HepG2 (cell line): ENCODE measurements at regions not wholly inside any gene's neighbourhood (a gene's known extent, or its start where the extent isn't known, plus 50 kb on each side); places are given as distances from the start of the nearest gene placed in this dataset.

Experiments used
- ATAC-seq: fragments of 200-7000 bp; cut with Tn5 transposase; 3 replicates; pipeline ENCODE4 v1.9.1; 2020; ENCODE audit warnings: mild to moderate bottlenecking, moderate library complexity
- BruUV-seq: library from RNA; stranded (reverse); fragments of 400-500 nt; replicated peaks from 2 replicates; lab custom pipeline; 2021; lab: Mats Ljungman, UMichigan
- CTCF ChIA-PET: fragments of 300-600 bp; formaldehyde crosslinking; extraction: SDS; loops from one replicate; lab custom pipeline; 2021; ENCODE audit warnings: low total read pairs, inconsistent platforms, low intra/inter-chr PET ratio; lab: Yijun Ruan, JAX
- POLR2A ChIA-PET: fragments of 350-600 bp; sonication (Branson Sonifier 250); formaldehyde crosslinking; loops from one replicate; lab custom pipeline; 2020; ENCODE audit warnings: antibody characterized with exemption, inconsistent platforms; lab: Yijun Ruan, JAX
- DNase-seq: peaks from one replicate; pipeline ENCODE4 v3.0.0-alpha.2; 2015; ENCODE audit warnings: low spot score
- FAIRE-seq: peaks from 3 replicates; lab custom pipeline; 2011; peaks lifted over from hg19 to GRCh38; lab: Jason Lieb, UNC
- H2AFZ ChIP-seq: one replicate; pipeline ENCODE4 v1.6.1; 2011; ENCODE audit warnings: low read length, inconsistent platforms
- H3K27ac ChIP-seq: fragments of 300-600 bp; 3 replicates; pipeline ENCODE4 v1.8.0; 2011; ENCODE audit warnings: mixed run types, mild to moderate bottlenecking, mixed read lengths, low read length, inconsistent platforms; ENCODE audit not compliant: insufficient read depth; ENCODE audit errors: extremely low read length
- H3K27me3 ChIP-seq, 2 experiments: fragments of 200-600 bp in 1 of 2; 2 replicates in 1 of 2; 3 replicates in 1 of 2; pipeline versions ENCODE4 v1.6.0 to v1.8.0; 2011; ENCODE audit warnings: low read length in 2 of 2, mild to moderate bottlenecking in 2 of 2, moderate library complexity in 2 of 2, inconsistent platforms in 1 of 2; ENCODE audit not compliant: insufficient read depth in 2 of 2, control insufficient read depth in 1 of 2
- H3K36me3 ChIP-seq, 2 experiments: fragments of 200-600 bp in 1 of 2; replicated peaks in 1 of 2; 2 replicates in 1 of 2; 3 replicates in 1 of 2; pipeline versions ENCODE4 v1.5.1 to v1.8.0; 2011; ENCODE audit warnings: low read length in 2 of 2, inconsistent platforms in 1 of 2; ENCODE audit not compliant: insufficient read depth in 2 of 2, control insufficient read depth in 1 of 2
- H3K4me1 ChIP-seq: 2 replicates; pipeline ENCODE4 v1.5.1; 2012; ENCODE audit warnings: low read length, inconsistent platforms; ENCODE audit not compliant: insufficient read depth
- H3K4me2 ChIP-seq: 2 replicates; pipeline ENCODE4 v1.6.0; 2011; ENCODE audit warnings: low read depth, low read length, inconsistent platforms
- H3K4me3 ChIP-seq, 3 experiments: fragments of 200-600 bp in 1 of 3; sonication (generic), shearing (Covaris generic) in 1 of 3; replicated peaks in 1 of 3; 2 replicates each; pipeline ENCODE4 v1.5.1; 2011 to 2016; ENCODE audit warnings: low read length in 3 of 3, inconsistent platforms in 2 of 3, low read depth in 2 of 3, mild to moderate bottlenecking in 2 of 3, control low read depth in 1 of 3, mixed read lengths in 1 of 3; ENCODE audit not compliant: insufficient read depth in 1 of 3
- H3K79me2 ChIP-seq: one replicate; pipeline ENCODE4 v1.6.1; 2011; ENCODE audit warnings: low read length, inconsistent platforms; ENCODE audit not compliant: insufficient read depth
- H3K9ac ChIP-seq: 2 replicates; pipeline ENCODE4 v1.6.0; 2011; ENCODE audit warnings: mild to moderate bottlenecking, low read depth, low read length, inconsistent platforms; ENCODE audit not compliant: insufficient read depth
- H3K9me3 ChIP-seq: 2 replicates; pipeline ENCODE4 v1.5.1; 2012; ENCODE audit warnings: mild to moderate bottlenecking, low read length
- H4K20me1 ChIP-seq: 2 replicates; pipeline ENCODE4 v1.6.0; 2011; ENCODE audit warnings: inconsistent platforms, mild to moderate bottlenecking, low read length, moderate library complexity; ENCODE audit not compliant: insufficient read depth
- EP300 ChIP-seq, 3 experiments: sonication (generic) in 1 of 3; formaldehyde crosslinking in 1 of 3; IDR thresholded peaks; 2 replicates each; pipeline versions ENCODE4 v1.5.1 to v1.6.1; 2011 to 2020; ENCODE audit warnings: low read depth in 2 of 3, low read length in 2 of 3, borderline replicate concordance in 1 of 3, improper control_type of control experiment in 1 of 3, mild to moderate bottlenecking in 1 of 3, missing genetic modification reagents in 1 of 3, moderate library complexity in 1 of 3
- GATAD1 ChIP-seq: IDR thresholded peaks from 2 replicates; pipeline ENCODE4 v1.6.1; 2016; ENCODE audit warnings: missing genetic modification reagents, missing compliant biosample characterization
- RBAK ChIP-seq: sonication (generic); formaldehyde crosslinking; IDR thresholded peaks from 2 replicates; pipeline ENCODE4 v1.5.1; 2020; ENCODE audit warnings: mild to moderate bottlenecking, missing genetic modification reagents
- SRF ChIP-seq: IDR thresholded peaks from 2 replicates; pipeline ENCODE4 v1.6.1; 2011; ENCODE audit warnings: mild to moderate bottlenecking, low read depth, low read length, moderate library complexity
- ZC3H13 ChIP-seq: sonication (generic); formaldehyde crosslinking; IDR thresholded peaks from 2 replicates; pipeline ENCODE4 v1.8.1; 2023; ENCODE audit warnings: mild to moderate bottlenecking, missing genetic modification reagents, moderate library complexity
- ZNF12 ChIP-seq: sonication (generic); formaldehyde crosslinking; IDR thresholded peaks from 2 replicates; pipeline ENCODE4 v1.5.0; 2020; ENCODE audit warnings: missing genetic modification reagents
- ZNF24 ChIP-seq: fragments of 450-650 bp; IDR thresholded peaks from 2 replicates; pipeline ENCODE4 v1.6.1; 2017; ENCODE audit warnings: antibody characterized with exemption, mild to moderate bottlenecking
- ZNF256 ChIP-seq: sonication (generic); formaldehyde crosslinking; conservative IDR thresholded peaks from 2 replicates; pipeline ENCODE4 v1.4.0; 2020; ENCODE audit warnings: missing genetic modification reagents
- ZNF441 ChIP-seq: sonication (generic); formaldehyde crosslinking; IDR thresholded peaks from 2 replicates; pipeline ENCODE4 v1.7.0; 2021; ENCODE audit warnings: missing genetic modification reagents, borderline replicate concordance
- ZNF562 ChIP-seq: sonication (generic); formaldehyde crosslinking; IDR thresholded peaks from 2 replicates; pipeline ENCODE4 v1.8.0; 2022; ENCODE audit warnings: missing genetic modification reagents, borderline replicate concordance
- ZNF788 ChIP-seq: sonication (generic); formaldehyde crosslinking; IDR thresholded peaks from 2 replicates; pipeline ENCODE4 v1.5.0; 2020; ENCODE audit warnings: mild to moderate bottlenecking, missing genetic modification reagents, borderline replicate concordance
- WGBS: methylation state at CpG from one replicate; pipeline ENCODE4 v1.1.6; 2017; ENCODE audit warnings: low lambda C conversion rate; 5-methylcytosine and 5-hydroxymethylcytosine counted together
- in situ Hi-C: cut with HindIII; loops from 2 replicates; pipeline ENCODE4 v1.10.0; 2017; ENCODE audit warnings: low pct_unique_long_range_greater_than_20kb; ENCODE audit not compliant: extremely low pct_ligation_motif_present
- intact Hi-C: fragments of 100-400 bp; cut with micrococcal nuclease; formaldehyde crosslinking; loops from one replicate; pipeline ENCODE4 v1.10.0; 2022; ENCODE audit not compliant: unreplicated experiment
- TF ChIP-seq, protein P1 (sequence below): sonication (generic); formaldehyde crosslinking; IDR thresholded peaks from 2 replicates; pipeline ENCODE4 v1.4.0; 2020; ENCODE audit warnings: missing genetic modification reagents, borderline replicate concordance
- TF ChIP-seq, protein P2 (sequence below): sonication (generic); formaldehyde crosslinking; IDR thresholded peaks from 2 replicates; pipeline ENCODE4 v1.4.0; 2020; ENCODE audit warnings: mild to moderate bottlenecking, missing genetic modification reagents
- TF ChIP-seq, protein P3 (sequence below): sonication (generic); formaldehyde crosslinking; IDR thresholded peaks from 2 replicates; pipeline ENCODE4 v1.9.0; 2022; ENCODE audit warnings: missing genetic modification reagents, mild to moderate bottlenecking, borderline replicate concordance
- TF ChIP-seq, protein P4 (sequence below): sonication (generic); formaldehyde crosslinking; IDR thresholded peaks from 2 replicates; pipeline ENCODE4 v1.4.0; 2020; ENCODE audit warnings: missing genetic modification reagents; ENCODE audit errors: not compliant biosample characterization

DNA sequence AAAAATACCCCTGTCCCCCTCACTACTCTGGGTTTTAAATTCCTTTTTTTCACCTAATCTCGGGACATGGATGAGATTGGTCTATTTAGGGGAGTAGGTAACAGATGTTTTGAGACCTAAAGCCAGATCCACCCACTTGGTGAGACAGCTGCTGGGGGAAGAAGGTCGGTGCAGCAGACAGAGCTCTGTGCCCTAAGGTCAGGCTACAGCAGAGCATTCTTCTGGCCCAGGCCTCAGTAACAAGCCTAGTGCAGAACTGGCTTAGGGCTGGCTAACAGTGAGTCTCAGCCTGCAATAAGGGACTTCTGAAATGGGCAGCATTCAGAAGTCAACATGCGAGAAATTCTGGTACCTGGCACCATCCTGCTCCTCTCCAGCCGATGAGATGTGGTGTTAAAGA is 444.9 kb upstream of the KIRREL3 start (continued):
- TF ChIP-seq, protein P1, sequence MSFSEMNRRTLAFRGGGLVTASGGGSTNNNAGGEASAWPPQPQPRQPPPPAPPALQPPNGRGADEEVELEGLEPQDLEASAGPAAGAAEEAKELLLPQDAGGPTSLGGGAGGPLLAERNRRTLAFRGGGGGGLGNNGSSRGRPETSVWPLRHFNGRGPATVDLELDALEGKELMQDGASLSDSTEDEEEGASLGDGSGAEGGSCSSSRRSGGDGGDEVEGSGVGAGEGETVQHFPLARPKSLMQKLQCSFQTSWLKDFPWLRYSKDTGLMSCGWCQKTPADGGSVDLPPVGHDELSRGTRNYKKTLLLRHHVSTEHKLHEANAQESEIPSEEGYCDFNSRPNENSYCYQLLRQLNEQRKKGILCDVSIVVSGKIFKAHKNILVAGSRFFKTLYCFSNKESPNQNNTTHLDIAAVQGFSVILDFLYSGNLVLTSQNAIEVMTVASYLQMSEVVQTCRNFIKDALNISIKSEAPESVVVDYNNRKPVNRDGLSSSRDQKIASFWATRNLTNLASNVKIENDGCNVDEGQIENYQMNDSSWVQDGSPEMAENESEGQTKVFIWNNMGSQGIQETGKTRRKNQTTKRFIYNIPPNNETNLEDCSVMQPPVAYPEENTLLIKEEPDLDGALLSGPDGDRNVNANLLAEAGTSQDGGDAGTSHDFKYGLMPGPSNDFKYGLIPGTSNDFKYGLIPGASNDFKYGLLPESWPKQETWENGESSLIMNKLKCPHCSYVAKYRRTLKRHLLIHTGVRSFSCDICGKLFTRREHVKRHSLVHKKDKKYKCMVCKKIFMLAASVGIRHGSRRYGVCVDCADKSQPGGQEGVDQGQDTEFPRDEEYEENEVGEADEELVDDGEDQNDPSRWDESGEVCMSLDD (CRISPR knock-in tag): no peak

DNA sequence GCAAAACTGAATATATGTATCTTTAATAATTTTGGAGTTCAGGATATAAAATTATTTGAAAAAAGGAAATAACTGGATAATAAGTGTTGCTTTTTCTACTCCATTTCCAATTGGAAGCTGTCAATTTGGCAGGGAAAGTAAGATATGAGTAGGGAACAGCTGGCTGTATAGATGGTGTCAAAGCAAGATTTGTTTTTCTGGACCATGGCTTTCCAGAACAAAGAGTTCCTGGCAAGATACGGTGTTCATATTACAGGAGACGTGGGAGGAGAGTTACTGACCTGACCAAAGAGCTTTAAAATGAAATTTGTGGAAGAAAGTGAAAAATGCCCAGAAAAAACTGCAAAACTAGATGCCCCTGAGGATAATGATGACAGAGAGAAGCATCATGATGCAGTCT is 442.7 kb upstream of the KIRREL3 start:
- FAIRE-seq: no peak

More for the DNA sequence above, 442.7 kb upstream of the KIRREL3 start:
- H3K4me2 ChIP-seq: no peak overlapping the region
- no peaks in the 10 kb centered on the region for H3K27me3 ChIP-seq
- POLR2A ChIA-PET: no interaction called here
- no peak for ATAC-seq
- H3K27ac ChIP-seq: no peak overlapping the region
- H3K79me2 ChIP-seq: no peaks in the 10 kb centered on the region
- H3K9me3 ChIP-seq: no peaks in the 10 kb centered on the region; the same call in 1 of the 2 replicates
- 2% methylated on average over 2 of the region's 2 CpGs for WGBS
- no peak overlapping the region for H3K4me3 ChIP-seq
- no peaks in the 10 kb centered on the region for H4K20me1 ChIP-seq
- H3K9ac ChIP-seq: no peak overlapping the region
- no peak for DNase-seq
- intact Hi-C loops: no loop called here
- TF ChIP-seq, protein P2, sequence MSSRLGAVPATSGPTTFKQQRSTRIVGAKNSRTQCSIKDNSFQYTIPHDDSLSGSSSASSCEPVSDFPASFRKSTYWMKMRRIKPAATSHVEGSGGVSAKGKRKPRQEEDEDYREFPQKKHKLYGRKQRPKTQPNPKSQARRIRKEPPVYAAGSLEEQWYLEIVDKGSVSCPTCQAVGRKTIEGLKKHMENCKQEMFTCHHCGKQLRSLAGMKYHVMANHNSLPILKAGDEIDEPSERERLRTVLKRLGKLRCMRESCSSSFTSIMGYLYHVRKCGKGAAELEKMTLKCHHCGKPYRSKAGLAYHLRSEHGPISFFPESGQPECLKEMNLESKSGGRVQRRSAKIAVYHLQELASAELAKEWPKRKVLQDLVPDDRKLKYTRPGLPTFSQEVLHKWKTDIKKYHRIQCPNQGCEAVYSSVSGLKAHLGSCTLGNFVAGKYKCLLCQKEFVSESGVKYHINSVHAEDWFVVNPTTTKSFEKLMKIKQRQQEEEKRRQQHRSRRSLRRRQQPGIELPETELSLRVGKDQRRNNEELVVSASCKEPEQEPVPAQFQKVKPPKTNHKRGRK (CRISPR knock-in tag): no peak
- TF ChIP-seq ZC3H13 (CRISPR knock-in tag): no peak
- TF ChIP-seq, protein P3, sequence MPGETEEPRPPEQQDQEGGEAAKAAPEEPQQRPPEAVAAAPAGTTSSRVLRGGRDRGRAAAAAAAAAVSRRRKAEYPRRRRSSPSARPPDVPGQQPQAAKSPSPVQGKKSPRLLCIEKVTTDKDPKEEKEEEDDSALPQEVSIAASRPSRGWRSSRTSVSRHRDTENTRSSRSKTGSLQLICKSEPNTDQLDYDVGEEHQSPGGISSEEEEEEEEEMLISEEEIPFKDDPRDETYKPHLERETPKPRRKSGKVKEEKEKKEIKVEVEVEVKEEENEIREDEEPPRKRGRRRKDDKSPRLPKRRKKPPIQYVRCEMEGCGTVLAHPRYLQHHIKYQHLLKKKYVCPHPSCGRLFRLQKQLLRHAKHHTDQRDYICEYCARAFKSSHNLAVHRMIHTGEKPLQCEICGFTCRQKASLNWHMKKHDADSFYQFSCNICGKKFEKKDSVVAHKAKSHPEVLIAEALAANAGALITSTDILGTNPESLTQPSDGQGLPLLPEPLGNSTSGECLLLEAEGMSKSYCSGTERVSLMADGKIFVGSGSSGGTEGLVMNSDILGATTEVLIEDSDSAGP (CRISPR knock-in tag): no peak
- TF ChIP-seq ZNF24: no peak
- TF ChIP-seq ZNF12: no peak
- no peak for TF ChIP-seq EP300 (IDR thresholded peaks at IDR 0.05; ENCODE audit: low read depth in 2 of 2, low read length in 2 of 2)
- TF ChIP-seq EP300 (CRISPR knock-in tag; IDR thresholded peaks at IDR 0.05; ENCODE audit: borderline replicate concordance): no peak
- TF ChIP-seq ZNF256 (CRISPR knock-in tag): no peak
- TF ChIP-seq RBAK (CRISPR knock-in tag): no peak
- no peak for TF ChIP-seq SRF
- no peak for TF ChIP-seq ZNF562 (CRISPR knock-in tag)
- TF ChIP-seq GATAD1 (CRISPR knock-in tag): no peak
- TF ChIP-seq ZNF441 (CRISPR knock-in tag): no peak
- TF ChIP-seq, protein P4, sequence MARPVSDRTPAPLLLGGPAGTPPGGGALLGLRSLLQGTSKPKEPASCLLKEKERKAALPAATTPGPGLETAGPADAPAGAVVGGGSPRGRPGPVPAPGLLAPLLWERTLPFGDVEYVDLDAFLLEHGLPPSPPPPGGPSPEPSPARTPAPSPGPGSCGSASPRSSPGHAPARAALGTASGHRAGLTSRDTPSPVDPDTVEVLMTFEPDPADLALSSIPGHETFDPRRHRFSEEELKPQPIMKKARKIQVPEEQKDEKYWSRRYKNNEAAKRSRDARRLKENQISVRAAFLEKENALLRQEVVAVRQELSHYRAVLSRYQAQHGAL (CRISPR knock-in tag): no peak
- no peak for TF ChIP-seq ZNF788 (CRISPR knock-in tag)
- H3K4me1 ChIP-seq: no peaks in the 10 kb centered on the region
- no peak overlapping the region for H2AFZ ChIP-seq
- in situ Hi-C loops: no loop called here
- H3K36me3 ChIP-seq: no peaks in the 10 kb centered on the region
- CTCF ChIA-PET: no interaction called here
- BruUV-seq: no TSS peak
